HG03442 (cell line): ENCODE measurements at regions not wholly inside any gene's neighbourhood (a gene's known extent, or its start where the extent isn't known, plus 50 kb on each side); places are given as distances from the start of the nearest gene placed in this dataset.

Experiments used
- ATAC-seq: cut with Tn5 transposase; IDR thresholded peaks from one replicate; pipeline ENCODE4 v1.9.1; 2021; ENCODE audit warnings: mild to moderate bottlenecking, moderate library complexity; ENCODE audit not compliant: unreplicated experiment

DNA sequence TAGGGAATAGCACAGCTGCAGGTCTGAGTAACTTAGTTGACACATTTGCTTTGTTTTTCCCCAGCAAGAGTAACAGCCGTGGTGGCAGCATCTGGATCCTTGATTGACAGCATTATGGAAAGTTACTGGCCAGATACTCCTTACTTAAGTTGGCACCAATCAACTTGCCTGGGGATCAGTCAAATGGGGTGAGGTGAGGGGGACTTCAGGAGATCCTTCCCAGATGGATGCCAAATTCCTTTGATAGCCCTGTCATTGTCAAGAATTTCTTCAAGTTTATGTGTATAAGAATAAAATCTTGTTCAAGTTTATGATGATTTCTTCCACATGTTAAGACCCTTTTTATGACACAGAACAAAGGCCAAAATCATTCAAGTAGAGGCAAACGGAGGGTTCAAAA is 618.4 kb downstream of the SLC6A15 start:
- no peak for ATAC-seq

DNA sequence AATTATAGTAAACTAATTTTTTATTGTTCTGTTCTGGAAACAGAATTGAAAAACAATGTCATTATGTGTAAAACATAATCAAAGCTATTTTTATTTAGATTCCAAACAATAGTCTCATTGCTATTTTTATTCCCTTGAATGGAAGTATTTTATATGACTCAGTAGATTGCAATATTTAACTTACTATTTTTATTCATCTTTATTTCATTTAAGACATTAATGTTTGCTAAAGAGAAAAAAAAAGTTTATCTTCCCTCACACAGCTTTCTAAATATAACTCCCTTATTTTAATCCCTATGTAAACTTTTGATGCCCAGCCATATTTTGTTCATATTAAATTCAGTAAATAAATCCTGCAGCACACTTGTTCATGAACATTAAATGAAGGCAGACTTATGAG is 622.4 kb downstream of the SLC6A15 start:
- ATAC-seq, result no peak

DNA sequence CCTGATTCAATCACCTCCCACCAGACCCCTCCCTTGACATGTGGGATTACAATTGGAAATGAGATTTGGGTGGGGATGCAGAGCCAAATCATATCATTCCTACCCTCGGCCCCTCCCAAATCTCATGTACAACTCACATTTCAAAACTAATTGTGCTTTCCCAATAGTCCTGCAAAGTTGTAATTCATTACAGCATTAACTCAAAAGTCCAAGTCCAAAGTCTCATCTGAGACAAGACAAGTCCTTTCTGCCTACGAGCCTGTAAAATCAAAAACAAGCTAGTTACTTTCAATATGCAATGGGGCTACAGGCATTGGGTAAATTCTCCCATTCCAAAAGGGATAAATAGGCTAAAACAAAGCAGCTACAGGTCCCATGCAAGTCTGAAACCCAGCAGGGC is 634.6 kb downstream of the SLC6A15 start:
- no peak for ATAC-seq

DNA sequence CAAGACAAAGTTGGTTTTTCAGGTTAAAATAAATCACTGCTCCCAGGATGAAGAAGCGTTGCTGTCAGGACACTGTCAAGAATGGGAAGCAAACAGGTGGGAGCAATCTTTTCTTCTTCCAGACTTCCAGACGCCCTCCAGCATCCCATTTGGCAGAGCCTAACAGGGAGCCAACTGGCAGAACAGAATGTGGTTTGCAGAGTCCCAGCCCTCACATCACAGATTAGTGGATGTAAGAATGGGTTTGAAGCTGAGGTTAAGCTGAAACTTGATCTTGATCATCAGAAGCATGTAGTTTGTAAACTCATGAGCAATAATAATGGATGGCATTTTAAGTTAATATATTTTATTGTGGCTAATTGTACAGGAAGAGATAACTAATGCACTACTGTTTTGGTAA is 636.4 kb downstream of the SLC6A15 start:
- ATAC-seq, result no peak

DNA sequence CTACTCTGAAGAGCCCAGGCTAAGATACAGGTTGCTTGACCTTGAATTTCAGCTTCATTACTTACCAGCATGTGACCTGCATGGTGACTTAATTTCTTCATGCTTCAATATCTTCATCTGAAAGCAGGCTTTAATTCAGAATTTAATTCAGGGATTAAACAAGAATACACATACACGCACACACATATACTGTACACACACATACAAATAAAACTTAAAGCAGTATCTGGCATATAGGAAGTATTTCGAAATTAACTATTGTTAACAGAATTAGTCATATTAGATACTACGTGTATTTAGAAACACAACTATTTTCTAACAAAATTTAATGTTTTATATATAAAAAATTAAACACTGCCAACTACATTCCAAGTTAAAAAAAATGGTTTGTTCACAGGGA is 640.3 kb downstream of the SLC6A15 start:
- ATAC-seq, result no peak

DNA sequence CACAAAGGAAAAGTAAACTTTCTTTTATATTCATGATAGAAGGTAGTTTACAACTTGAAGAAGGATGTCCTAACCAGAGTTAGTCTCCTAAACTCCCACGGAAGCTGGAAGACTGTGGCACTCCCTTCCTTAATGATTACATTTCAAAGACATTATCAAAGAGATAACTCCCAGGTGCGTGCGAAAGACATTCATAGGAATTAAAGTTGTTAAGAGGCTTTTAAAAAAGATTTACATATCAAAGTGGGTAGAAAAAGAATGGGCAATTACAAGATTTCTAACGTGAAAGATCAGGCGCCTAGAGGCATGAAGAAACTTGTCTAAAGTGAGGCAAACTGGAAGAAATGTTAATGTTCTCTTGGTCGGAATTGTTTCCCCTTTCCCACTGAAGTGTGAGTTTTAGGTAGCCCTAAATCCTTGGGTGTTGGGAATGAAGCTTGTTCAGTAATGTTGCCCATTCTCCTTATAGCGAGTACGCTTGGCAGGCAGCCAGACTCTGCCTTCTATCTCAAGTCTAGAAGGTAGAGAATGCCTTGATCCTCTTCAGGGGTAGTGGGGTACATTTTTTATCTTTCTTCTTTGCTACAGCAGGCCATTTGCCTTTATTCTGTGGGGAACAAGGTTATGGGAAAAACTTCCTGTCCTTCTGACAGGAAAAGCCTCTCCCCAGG is 642.0 kb downstream of the SLC6A15 start:
- ATAC-seq, result no peak

DNA sequence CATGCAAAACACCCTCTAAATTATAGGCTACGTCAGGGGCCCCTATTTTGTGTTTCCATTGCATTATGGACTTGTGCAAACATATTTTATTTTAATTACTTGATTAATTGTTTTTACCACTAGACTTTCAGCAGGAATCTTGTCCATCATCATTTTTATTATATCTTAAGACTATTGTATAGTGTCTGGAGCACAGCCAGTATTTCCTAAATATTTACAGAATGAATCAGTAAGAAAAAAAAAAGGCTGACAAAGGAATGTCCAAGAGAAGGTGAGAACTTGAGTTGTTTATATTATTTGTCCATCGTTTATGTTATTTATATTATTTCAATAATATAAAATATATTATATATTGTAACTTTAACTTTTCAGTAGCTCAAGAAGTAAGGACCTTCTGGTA is 664.7 kb downstream of the SLC6A15 start:
- ATAC-seq, result no peak

DNA sequence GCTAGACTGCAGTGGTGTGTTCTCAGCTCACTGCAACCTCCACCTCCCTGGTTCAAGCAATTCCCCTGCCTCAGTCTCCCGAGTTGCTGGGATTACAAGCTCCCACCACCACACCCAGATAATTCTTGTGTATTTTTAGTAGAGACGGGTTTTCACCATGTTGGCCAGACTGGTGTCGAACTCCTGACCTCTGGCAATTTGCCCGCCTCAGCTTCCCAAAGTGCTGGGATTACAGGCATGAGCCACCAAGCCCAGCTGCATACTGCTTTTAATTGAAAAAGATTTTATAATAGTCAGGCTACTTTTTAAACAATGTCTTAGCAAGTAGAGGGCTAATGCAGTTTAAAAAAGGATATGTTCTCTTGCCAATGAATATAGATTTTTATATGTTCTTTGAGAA is 668.9 kb downstream of the SLC6A15 start:
- ATAC-seq, result no peak

DNA sequence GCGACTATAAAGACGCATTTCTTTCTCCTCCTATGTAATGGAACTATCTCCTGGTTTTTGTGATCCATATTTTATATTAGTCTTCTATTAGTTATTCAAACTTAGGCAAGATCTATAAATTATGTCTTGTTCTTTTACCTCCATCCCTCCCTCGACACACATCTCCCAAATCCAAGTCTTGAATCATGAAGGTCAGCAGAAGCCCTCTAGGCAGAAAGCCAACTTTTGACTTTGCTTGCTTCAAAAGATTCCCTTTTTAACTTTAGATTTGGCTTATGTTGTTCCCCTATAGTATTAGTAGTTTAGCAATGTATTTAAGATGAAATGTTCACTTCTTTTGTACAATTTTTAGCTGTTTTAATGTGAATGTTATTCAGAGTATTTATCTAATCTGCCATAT is 689.8 kb downstream of the SLC6A15 start:
- ATAC-seq, result no peak

DNA sequence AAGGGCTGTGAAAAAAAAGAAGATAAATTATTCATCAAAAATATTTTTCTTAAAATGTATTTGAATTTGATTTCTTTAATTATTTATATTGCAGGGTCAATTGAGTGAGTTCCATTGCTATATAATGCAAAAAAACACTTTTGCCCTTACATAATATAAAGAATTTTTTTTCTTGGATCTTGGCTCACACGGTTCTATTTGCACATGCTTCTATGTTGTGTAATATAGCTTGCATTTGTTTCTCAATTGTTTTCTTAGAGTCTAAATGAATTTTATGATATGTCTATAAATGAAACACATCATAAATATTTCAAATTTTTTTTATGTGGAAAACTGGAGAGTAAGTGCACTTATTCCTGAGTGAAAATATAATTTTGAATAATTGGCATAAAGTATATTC is 694.2 kb downstream of the SLC6A15 start:
- no peak for ATAC-seq

DNA sequence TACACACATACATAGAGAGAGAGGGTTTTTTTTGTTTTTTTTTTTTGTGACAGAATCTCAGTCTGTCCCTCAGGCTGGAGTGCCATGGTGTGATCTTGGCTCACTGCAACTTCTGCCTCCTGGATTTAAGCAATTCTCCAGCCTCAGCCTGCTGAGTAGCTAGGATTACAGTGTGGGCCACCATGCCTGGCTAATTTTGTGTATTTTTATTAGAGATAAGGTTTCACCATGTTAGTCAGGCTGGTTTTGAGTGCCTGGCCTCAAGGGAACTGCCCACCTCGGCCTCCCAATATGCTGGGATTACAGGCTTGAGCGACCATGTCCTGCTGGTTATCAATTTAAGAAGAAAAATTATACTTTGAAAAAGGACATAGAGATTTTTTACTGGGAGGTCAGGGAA is 710.6 kb downstream of the SLC6A15 start:
- no peak for ATAC-seq

DNA sequence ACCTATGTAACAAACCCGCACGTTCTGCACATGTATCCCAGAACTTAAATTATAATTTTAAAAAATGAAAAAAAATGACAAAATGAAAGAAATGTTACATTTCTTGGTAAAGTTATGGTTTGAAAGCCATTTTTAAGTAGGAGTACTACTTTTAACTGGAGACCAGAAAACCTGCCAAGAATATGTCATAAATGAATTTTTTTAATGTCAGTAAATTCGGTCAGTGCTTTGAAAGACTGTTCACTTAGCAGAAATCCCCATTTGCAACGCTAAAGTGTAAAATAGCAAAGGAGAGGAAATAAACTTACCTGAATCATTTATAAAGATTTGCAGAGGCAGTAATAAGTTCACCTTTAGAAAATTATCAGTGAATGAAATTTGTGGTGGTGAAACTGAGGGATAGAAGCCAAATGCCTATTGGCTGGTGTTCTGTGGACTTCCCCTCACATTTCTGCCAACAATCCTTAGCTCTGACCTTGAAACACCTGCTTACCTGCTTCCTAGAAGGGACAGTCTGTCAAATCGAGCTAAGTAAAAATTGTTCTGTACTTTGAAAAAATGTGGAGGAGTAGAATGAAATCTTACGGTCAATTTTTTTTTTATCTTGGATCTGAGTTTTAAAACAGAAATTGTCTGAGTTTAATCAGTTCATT is 714.2 kb downstream of the SLC6A15 start:
- ATAC-seq, result no peak

DNA sequence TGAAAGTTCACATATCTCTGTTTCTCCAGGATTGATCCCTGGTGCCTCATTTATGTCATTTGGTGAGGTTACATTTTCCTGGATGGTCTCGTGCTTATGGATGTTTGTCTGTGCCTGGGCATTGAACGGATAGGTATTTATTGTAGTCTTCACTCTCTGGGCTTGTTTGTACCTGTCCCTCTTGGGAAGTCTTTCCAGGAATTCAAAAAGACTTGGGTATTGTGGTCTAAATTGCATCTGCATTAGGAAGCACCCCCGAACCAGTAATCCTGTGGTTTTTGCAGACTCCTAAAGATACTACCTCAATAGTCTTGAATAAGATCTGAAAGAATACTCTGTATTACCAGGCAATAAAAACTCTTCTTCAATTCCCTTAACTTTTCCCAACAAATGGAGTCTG is 720.8 kb downstream of the SLC6A15 start:
- no peak for ATAC-seq

DNA sequence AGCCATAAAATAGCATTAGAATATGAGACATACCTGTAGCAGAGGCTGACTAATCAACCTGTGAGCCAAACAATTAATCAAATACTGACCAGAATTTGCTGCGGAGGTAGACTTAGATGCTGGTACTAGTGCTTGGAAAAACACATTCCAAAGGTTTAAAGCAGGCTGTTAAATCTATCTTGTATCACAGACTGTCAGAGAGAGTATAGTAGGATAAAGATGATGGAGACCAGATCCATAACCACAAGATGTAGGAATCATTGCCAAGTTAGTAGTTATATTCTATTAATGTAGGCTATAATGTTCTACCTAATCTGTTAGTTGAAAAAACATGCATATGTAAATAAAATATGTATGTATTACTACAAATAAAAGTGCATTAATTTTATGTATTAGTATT is 726.2 kb downstream of the SLC6A15 start:
- no peak for ATAC-seq

DNA sequence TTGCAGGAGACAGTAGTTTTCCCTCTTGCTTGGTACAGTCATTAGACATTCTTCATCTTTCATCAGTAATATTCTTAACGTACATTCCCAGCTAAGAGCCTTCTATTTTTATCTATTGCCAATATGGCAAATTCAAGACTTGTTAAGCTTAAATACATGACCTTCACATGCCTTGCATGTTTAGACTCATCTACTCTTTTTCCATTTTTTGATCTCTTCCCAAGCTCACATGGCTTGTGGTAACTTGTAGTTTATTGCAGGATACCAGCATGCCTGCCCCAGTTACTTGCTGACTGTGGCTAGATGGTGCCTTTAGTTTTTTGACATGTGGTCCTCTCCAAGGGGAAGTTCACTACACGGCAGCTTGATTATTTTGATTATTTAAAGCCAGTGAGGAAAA is 729.0 kb downstream of the SLC6A15 start:
- no peak for ATAC-seq

DNA sequence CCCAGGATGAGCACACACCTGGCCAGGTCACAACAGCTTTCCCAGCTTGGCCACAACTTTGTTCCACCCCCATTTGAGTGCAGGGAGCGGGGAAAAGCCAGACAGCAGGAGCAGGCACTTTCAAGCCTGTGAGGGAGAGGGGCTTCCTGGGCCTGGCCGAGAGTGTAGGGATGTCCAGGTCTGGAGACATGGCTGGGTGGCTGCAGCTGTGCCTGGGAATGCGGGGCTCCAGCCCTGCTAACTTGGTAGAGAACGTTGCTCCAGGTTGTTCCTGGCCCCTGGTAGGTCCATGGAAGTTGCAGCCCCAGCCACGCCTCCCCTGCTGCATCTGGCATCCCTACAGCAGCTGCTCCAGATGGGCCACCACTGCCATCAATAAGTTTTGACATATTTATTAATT is 738.5 kb downstream of the SLC6A15 start:
- no peak for ATAC-seq

DNA sequence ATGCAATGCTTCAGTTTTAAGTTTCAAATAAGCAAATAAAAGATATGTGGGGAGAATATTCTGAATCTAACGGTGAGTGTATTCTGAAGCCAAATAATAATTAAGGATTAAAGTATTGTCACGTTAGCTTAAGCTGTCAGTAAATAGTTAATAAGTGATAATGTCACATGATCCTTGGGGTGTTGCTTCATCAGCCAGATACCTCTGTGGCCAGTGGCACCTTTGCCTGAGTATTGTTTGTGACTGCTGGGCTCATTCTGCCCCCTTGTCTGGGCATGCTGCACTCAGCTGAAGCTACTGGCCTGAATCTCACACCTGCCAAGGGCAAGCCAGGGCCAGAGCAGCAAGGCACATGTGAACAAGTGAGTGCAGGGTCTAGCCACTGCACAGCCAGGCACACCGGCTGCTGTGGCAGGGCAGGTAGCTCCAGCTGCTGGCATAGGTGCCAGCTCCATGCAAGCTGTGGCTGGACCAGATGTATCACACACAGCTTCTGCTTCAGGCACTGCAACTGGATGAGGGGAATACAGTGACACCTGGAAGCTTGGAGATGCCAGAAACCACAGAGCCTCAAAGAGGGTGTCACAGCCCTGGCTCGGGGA is 739.7 kb downstream of the SLC6A15 start:
- no peak for ATAC-seq

DNA sequence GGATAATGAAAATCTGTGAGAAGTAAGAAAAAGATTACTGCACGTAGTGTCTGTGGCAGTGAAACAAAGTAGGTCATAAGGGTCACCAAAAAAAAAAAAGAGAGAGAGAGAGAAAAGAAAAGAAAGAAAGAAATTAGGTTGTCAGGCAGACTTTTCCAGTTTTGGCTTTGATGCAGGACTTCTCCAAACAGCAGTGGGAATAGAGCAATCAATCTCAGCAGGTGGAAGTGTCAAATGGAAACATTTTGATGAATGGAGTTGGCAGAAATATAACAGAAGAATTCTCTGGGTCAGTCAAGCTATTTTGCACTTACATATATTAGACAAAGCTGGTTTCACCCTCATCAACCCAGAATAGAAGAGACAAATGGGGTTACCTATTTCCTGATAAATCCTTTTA is 745.8 kb downstream of the SLC6A15 start:
- no peak for ATAC-seq

DNA sequence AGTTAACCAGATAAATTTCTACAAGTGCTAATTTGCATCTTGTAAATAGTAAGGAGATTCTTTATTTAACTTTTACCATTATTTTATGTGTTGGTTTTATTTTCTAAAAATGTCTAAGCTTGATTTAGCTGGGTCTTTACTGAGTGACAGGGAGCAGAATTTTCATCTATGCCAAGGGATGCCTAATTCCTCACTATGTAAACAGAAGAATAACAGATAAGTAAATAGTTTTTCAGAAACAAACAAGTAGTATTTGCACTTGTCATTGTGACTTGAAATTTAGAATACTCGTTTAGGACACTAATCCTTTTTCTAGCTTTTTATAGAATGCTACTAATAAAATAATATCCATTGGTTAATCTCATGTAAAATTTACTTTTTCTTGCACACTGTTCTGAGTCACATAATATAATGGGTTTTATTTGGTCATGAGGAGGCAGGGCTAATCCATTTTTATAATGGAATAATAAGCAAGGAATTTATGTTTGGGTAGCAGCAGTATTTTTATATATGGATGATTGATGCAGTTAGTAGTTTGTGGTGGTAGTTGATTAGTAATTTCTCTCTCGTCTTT is 746.5 kb downstream of the SLC6A15 start:
- no peak for ATAC-seq

DNA sequence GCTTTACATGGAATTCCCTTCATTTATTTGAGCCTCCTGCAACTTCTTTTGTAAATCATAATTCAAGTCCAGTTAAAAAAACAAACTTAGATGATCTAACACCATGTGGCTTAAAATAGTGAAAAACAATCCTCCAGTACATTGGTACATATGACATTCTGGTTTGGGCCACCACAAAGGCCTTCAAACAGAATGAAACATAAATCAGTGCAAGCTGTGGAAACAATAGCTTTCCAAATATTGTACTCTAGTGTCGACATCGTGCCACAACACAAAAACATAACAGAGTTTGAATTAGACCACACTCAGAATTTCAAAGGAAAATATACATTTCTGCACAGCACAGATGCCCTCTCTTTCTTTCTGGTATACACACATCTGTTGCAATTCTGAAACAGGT is 751.3 kb downstream of the SLC6A15 start:
- no peak for ATAC-seq

DNA sequence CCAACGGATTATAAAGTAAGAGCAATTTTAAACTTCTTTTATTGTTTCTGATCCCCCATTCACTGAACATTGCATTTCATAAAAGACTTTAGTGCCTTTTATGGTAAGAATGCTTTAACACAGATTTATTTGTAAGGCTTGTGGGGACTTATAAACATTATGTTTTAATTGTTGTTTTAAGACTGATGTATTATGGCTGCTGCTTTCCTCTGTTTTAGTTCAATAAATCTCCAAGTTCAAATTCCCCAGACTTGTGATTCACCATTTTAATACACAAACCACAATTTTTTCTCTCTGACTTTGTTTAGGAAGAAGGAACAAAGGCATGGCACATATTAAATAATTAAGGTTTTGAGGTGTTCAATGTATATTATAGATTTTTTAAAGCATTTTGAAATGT is 753.3 kb downstream of the SLC6A15 start:
- no peak for ATAC-seq

DNA sequence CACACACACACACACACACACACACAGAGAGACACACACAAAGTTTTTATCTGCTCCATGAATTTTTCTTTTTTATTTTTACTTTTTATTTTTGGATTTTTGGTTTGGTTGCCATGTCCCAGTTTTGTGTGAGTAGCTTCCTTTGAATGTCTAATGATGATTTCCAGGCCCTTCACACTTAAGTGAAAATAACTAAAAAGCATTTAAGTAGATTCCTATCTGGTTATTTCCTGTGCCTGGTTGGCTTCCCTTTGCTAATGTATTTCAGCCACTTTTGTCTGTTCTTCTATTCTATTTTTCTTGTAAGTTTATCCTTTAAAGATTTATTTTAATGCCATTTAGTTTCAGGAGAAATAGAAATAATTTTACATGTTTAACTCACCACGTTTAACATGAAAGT is 755.4 kb downstream of the SLC6A15 start:
- no peak for ATAC-seq
